ENCODE measurements at regions not wholly inside any gene's neighbourhood (a gene's known extent, or its start where the extent isn't known, plus 50 kb on each side); places are given as distances from the start of the nearest gene placed in this dataset.

GRCh38 chr1:9184749-9185148 is 49.8 kb upstream of the H6PD start:
- TF ChIP-seq, protein P1, sequence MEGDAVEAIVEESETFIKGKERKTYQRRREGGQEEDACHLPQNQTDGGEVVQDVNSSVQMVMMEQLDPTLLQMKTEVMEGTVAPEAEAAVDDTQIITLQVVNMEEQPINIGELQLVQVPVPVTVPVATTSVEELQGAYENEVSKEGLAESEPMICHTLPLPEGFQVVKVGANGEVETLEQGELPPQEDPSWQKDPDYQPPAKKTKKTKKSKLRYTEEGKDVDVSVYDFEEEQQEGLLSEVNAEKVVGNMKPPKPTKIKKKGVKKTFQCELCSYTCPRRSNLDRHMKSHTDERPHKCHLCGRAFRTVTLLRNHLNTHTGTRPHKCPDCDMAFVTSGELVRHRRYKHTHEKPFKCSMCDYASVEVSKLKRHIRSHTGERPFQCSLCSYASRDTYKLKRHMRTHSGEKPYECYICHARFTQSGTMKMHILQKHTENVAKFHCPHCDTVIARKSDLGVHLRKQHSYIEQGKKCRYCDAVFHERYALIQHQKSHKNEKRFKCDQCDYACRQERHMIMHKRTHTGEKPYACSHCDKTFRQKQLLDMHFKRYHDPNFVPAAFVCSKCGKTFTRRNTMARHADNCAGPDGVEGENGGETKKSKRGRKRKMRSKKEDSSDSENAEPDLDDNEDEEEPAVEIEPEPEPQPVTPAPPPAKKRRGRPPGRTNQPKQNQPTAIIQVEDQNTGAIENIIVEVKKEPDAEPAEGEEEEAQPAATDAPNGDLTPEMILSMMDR (IDR thresholded peaks at IDR 0.05; ENCODE audit: control extremely low read depth in 1 of 3, insufficient read depth in 1 of 3, low read depth in 1 of 3, low read length in 3 of 3) = no peak
- TF ChIP-seq BRCA1 (IDR thresholded peaks at IDR 0.05; ENCODE audit: low read depth, low read length) (no peak), ZNF274 (IDR thresholded peaks at IDR 0.05; ENCODE audit: borderline replicate concordance, extremely low read depth, low read length) (no peak), POLR2A (IDR thresholded peaks at IDR 0.05; ENCODE audit: control extremely low read depth in 1 of 2, low read depth in 2 of 2, low read length in 2 of 2) (no peak), JUN (IDR thresholded peaks at IDR 0.05; ENCODE audit: low read depth, low read length) (no peak), RAD21 (IDR thresholded peaks at IDR 0.05 in 1 of 2, conservative IDR thresholded peaks at IDR 0.05 in 1 of 2; ENCODE audit: low read depth in 2 of 2, low read length in 2 of 2) (no peak), RFX5 (IDR thresholded peaks at IDR 0.05; ENCODE audit: borderline replicate concordance, low read depth, low read length) (no peak), YY1 (IDR thresholded peaks at IDR 0.05; ENCODE audit: low read depth, low read length) (no peak), TEAD4 (IDR thresholded peaks at IDR 0.05; ENCODE audit: low read depth, low read length) (no peak)
- TF ChIP-seq, protein P2, sequence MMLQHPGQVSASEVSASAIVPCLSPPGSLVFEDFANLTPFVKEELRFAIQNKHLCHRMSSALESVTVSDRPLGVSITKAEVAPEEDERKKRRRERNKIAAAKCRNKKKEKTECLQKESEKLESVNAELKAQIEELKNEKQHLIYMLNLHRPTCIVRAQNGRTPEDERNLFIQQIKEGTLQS (IDR thresholded peaks at IDR 0.05; ENCODE audit: insufficient read depth, low read depth, low read length) = no peak
- TF ChIP-seq, protein P3, sequence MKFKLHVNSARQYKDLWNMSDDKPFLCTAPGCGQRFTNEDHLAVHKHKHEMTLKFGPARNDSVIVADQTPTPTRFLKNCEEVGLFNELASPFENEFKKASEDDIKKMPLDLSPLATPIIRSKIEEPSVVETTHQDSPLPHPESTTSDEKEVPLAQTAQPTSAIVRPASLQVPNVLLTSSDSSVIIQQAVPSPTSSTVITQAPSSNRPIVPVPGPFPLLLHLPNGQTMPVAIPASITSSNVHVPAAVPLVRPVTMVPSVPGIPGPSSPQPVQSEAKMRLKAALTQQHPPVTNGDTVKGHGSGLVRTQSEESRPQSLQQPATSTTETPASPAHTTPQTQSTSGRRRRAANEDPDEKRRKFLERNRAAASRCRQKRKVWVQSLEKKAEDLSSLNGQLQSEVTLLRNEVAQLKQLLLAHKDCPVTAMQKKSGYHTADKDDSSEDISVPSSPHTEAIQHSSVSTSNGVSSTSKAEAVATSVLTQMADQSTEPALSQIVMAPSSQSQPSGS (IDR thresholded peaks at IDR 0.05; ENCODE audit: low read length) = no peak
- TF ChIP-seq, protein P4, sequence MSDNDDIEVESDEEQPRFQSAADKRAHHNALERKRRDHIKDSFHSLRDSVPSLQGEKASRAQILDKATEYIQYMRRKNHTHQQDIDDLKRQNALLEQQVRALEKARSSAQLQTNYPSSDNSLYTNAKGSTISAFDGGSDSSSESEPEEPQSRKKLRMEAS (IDR thresholded peaks at IDR 0.05) = no peak

Data from H1 (cell line).